ENCODE measurements at regions not wholly inside any gene's neighbourhood (a gene's known extent, or its start where the extent isn't known, plus 50 kb on each side); places are given as distances from the start of the nearest gene placed in this dataset.

- no peak for DNase-seq (ENCODE audit: low read depth)
These were observed 187.1 kb downstream of the BRD1 start for GRCh38 chr22:49640366-49641095.

DNA sequence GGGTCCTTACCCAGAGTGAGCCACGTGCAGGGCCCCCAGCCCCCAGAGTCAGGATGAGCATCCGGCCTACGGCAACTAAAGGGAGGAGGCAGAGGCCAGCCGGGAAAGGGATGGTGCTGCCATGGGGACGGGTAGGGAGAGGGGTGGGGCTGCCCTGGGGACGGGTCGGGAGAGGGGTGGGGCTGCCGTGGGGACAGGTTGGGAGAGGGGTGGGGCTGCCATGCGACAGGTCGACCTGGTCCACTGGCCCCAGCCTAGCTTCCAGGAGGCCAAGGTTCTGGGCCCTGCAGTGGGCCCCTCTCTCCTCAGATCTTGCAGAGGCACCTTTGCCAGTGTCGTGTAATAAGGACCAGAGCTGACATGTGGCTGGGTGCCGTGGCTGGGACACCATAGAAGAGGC is 187.7 kb downstream of the BRD1 start:
- DNase-seq (ENCODE audit: low read depth), result no peak

- no peak for DNase-seq (ENCODE audit: low read depth)
These were observed 188.9 kb downstream of the BRD1 start for GRCh38 chr22:49638788-49639187.

DNA sequence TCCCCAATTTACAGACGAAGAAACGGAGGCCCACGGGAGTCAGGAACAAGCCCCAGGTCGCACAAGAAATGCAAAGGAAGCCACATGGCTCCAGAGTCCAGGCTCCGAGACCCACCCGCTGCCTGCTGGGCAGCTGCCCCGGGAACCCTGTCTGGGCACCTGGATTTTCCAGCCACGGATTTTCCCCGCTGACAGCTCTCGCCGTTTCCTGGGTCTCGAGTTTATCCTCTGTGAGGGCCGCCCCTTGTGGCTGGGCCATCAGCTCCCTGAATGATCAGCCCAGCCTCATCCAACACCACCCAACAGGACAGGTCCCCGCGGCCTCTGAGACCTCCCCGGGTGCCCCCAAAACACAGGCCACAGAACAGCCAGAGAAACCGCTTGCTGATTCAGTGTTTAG is 189.7 kb downstream of the BRD1 start:
- no peak for DNase-seq (ENCODE audit: low read depth)

DNA sequence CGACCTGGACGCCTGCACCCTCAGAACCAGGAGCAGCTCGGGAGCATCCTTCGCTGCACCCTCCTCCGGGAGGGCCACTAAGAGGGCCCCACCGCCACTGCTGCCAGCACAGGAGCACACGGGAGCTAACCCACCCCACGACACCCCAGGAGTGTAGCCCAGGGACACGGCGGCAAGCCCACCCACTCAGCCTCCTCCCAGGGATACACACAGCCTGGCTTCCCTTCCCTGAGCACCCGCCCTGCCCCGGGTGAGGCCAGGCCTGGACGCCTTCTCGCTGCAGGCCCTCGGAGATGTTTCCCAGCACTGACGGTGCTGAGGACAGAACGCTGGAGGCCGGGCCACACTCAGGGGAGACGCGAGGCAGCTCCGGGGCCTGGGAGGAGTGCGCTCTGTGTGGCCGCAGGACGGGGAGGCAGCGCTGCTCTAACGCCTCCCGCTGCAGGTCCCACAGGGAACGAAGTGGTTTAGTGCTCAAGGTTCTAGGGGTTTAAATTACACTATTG is 190.4 kb downstream of the BRD1 start:
- DNase-seq (ENCODE audit: low read depth), result no peak

DNA sequence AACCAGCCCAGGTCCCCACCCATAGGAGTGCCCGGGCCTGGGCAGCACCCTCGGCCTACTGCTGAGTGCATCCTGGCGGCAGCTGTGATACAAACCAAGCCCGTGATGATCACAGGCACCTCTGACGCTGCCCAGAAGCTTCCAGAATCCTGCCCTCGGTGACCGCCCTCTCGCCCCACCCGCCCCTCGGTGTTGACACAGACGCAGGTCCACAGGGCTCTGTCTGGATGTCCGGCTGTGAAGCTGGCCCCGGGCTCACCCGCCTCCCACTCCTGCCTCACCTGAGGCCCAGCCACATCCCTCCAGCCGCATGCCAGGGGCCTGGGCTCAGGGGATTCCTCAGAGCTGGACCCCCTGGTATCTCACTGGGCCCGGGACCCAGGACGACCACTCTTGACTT is 191.0 kb downstream of the BRD1 start:
- no peak for DNase-seq (ENCODE audit: low read depth)

GRCh38 chr22:49636214-49636613 is 191.5 kb downstream of the BRD1 start:
- no peak for DNase-seq (ENCODE audit: low read depth)

- DNase-seq (ENCODE audit: low read depth), result no peak
These were observed 193.5 kb downstream of the BRD1 start for GRCh38 chr22:49634006-49634772.

GRCh38 chr22:49633010-49633324 is 194.7 kb downstream of the BRD1 start:
- DNase-seq (ENCODE audit: low read depth), result no peak

- DNase-seq (ENCODE audit: low read depth), result peak; percentile 21
These were observed 195.3 kb downstream of the BRD1 start for GRCh38 chr22:49632199-49633009.

DNA sequence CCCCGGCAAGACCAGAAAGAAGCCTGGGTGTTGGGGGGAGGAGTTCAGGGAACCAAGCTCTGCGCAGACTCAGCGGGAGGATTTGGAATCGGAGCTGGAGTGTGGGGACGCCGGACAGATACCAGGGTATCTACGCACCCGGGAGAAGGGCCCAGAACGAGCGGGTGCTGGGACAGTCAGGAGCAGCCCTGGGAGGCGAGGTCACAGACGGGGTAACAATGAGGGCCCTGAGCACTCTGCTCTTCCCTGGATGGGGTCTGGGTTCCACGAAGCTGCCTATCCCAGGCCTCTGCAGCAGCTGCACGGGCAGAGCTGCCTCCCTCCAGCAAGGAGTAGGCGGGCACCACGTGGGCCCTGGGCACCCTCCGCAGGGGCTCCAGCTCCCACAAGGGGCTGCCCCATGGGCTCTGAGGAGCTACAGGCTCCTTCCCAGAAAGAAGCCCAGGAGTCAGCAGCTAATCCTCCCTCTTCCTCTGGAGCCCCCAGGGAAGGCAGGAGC is 197.2 kb downstream of the BRD1 start:
- no peak for DNase-seq (ENCODE audit: low read depth)

- no peak for DNase-seq (ENCODE audit: low read depth)
These were observed 197.9 kb downstream of the BRD1 start for GRCh38 chr22:49629586-49630447.

GRCh38 chr22:49629261-49629570 is 198.5 kb downstream of the BRD1 start:
- no peak for DNase-seq (ENCODE audit: low read depth)

DNA sequence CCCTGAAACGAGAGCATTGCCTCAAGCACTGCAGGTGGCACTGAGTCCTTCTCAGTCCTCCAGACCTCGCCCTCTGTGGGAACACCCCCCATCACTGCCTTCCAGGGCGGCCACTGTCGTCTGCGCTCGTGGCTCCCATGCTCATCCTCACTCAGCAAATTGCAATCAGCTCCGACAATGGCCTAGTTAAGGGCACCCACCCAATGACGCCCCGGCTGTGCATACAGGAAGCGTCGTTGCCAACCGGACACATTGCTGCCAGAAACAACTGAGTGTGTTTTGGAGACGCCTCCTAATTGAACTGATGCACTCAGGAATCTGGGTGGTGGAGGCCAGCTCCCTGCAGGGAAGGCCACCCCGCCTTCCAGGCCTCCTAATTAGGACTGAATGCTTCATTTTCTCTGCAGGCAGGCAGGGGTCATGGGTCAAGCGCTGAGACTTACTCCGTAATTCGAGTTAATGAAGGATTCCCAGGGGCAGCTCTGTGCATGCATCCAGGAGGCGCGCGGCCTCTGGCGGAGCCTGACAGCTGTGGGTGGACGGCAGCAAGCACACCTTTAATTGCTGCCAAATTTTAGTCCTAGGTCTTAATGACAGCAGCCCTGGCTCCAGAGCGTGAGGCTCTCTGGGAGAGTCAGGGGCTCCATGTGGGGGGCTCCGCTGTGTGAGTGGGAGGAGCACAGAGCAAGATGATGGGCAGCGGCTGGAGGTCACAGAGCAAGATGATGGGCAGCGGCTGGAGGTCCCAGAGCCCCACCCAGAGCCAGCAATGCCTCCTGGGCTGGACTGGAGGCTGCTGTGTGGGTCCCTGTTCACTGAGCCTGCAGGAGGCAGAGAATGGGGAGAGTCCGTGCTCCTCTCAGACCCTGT is 199.0 kb downstream of the BRD1 start:
- no peak for DNase-seq (ENCODE audit: low read depth)

- DNase-seq (ENCODE audit: low read depth), result no peak
These were observed 200.2 kb downstream of the BRD1 start for GRCh38 chr22:49627217-49628181.

DNA sequence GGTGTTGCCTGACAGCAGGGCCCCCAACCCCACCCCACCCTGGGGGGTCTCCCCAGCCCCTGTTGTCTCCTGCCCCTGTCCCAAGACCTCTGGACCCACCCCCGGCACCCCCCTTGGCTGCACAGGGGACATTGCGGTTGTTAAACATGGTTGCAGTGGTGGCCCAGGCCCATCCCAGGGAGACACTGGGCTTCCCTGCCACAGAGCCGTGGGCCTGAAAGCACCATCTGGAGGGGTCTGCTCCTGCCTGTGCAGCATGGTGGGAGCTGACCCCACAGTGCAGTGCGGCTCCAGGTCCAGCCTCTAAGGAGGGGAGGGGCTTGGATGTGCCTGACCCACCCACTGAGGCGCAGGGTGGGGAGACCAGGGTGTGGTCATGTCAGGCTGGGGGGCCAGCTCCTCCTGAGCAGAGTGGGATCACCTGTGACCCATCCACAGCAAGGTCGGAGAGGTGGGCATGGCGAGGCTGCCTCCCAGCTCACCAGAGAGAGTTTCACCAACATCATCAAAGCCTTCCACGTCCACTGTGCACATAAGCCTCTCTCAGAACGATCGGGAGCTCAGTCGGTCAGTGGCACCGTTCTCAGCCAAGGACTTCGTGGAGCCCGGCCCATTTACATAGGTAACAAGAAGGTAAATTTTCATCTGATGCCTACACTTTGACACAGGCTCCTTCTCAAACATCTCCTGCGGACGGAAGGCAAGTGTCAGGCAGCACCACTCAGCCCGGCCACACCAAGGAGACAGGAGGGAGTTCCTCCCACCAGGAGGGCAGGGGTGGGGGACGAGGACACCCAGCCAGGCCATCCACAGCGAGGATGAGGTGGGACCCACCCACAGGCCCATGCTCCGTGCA is 201.1 kb downstream of the BRD1 start:
- DNase-seq (ENCODE audit: low read depth), result no peak

DNA sequence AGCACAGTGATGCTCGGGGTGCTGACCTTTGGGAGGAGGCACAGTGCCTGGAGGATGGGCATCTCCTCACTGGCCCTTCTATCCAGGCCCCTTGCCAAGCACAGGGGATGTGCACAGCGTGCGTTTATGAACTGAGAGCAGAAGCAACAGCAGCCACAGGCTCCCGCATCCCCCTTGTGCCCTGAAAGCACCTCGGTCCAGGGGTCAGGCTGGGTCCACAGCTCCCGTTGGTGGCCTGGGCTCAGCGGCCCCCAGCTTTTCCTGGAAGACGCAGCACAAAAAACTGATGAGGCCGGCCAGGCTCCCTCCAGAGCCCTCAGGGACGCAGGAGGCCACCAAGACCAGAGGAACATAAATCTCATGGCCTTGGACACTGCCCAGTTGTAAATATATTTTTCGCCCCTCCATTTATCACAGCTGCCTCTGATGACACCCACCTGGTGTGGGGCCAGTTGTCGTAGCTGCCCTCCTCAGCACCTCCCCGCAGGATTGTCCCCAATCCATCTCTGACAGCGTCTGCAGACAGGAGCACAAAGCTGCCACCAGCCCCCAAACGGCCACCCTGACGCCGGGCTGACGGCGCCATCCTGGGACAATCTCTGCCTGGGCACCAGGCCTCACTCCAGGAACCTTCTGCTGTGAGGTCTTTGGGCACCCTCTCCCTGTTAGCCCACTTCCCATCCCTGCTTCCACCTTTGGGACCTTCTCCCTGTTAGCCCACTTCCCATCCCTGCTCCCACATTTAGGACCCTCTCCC is 203.1 kb downstream of the BRD1 start:
- no peak for DNase-seq (ENCODE audit: low read depth)

DNA sequence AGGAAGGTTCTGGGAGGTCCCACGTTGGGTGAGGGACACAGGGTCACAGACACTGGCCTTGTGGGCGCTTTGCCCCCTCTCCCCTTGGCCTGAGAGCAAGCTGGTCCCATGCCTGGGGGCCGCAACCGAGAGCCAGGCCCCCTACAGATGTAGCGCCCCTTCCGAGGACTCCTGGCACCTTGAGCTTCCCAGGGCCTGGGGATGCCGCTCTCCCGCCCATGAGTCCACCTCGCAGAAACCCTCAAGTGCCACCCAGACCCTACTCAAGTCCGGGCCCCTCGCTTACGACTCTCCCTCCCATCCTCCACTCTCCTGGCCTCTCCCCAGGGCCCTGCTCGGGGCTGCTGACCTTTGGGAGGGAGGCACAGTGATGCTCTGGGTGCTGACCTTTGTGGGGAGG is 204.0 kb downstream of the BRD1 start:
- DNase-seq (ENCODE audit: low read depth), result no peak
